Left kidney (tissue), 1 donor: ENCODE measurements at regions not wholly inside any gene's neighbourhood (a gene's known extent, or its start where the extent isn't known, plus 50 kb on each side); places are given as distances from the start of the nearest gene placed in this dataset.
"Not testable (repeated sequence)": the region's sequence is repeated elsewhere in the genome, so short reads cannot be mapped to it uniquely, and the experiment has no call there.

Source experiments
- DNase-seq: peaks from one replicate; pipeline ENCODE4 v3.0.0-alpha.2; 2013

- no peak for DNase-seq
These were observed 63.2 kb upstream of the SNX19 start for GRCh38 chr11:130979386-130979972.

- DNase-seq = no peak
These were observed 64.0 kb upstream of the SNX19 start for GRCh38 chr11:130980071-130980862.

GRCh38 chr11:130984241-130984640 lies 68.0 kb upstream of the SNX19 start:
- DNase-seq = not testable (repeated sequence)

GRCh38 chr11:130992788-130993187 lies 76.5 kb upstream of the SNX19 start:
- peak; percentile 11 for DNase-seq

GRCh38 chr11:130994043-130994442 lies 77.8 kb upstream of the SNX19 start:
- no peak for DNase-seq

- no peak for DNase-seq
These were observed 79.0 kb upstream of the SNX19 start for GRCh38 chr11:130995266-130995665.

GRCh38 chr11:130997278-130997677 lies 81.0 kb upstream of the SNX19 start:
- no peak for DNase-seq

GRCh38 chr11:130999086-130999485 lies 82.8 kb upstream of the SNX19 start:
- DNase-seq = no peak

- DNase-seq = no peak
These were observed 83.9 kb upstream of the SNX19 start for GRCh38 chr11:130999992-131000770.

GRCh38 chr11:131002145-131002544 lies 85.9 kb upstream of the SNX19 start:
- DNase-seq = no peak

- no peak for DNase-seq
These were observed 89.5 kb upstream of the SNX19 start for GRCh38 chr11:131005829-131006228.

- no peak for DNase-seq
These were observed 108.7 kb upstream of the SNX19 start for GRCh38 chr11:131025020-131025419.

- no peak for DNase-seq
These were observed 109.3 kb upstream of the SNX19 start for GRCh38 chr11:131025421-131026125.

GRCh38 chr11:131027491-131027890 lies 111.2 kb upstream of the SNX19 start:
- DNase-seq = no peak

- DNase-seq = no peak
These were observed 116.9 kb upstream of the SNX19 start for GRCh38 chr11:131033151-131033651.

GRCh38 chr11:131036514-131036913 lies 120.2 kb upstream of the SNX19 start:
- no peak for DNase-seq

GRCh38 chr11:131037873-131038272 lies 121.6 kb upstream of the SNX19 start:
- no peak for DNase-seq

- DNase-seq = no peak
These were observed 122.3 kb upstream of the SNX19 start for GRCh38 chr11:131038597-131038996.

GRCh38 chr11:131041331-131042040 lies 125.2 kb upstream of the SNX19 start:
- DNase-seq = no peak

- DNase-seq = no peak
These were observed 125.7 kb upstream of the SNX19 start for GRCh38 chr11:131042041-131042390.

GRCh38 chr11:131043251-131043650 lies 127.0 kb upstream of the SNX19 start:
- DNase-seq = no peak

GRCh38 chr11:131044851-131045250 lies 128.6 kb upstream of the SNX19 start:
- DNase-seq = no peak
